ENCODE measurements at regions not wholly inside any gene's neighbourhood (a gene's known extent, or its start where the extent isn't known, plus 50 kb on each side); places are given as distances from the start of the nearest gene placed in this dataset.

DNA sequence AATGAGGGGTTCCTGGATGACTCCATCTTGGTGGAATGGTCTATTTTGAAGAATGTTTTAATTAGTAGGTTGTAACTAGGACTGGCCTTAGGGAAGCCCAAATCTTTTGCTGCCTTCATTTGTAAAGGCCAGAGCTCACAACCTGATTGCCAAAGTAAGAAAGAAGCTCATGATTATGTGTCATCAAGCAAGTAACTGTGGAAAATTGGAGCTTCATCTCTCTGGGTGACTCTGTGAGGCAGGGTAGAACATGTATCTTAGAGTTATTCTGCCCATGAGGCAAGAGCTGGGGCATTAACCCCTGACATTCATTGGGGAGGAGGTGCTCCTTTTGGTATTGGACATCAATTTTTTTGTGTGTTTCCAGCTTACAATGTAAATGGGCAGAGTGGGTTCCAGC, 273.9 kb upstream of the JAG1 start:
- no peak overlapping the region for H3K4me3 Mint-ChIP-seq
- no peaks in the 10 kb centered on the region for H3K36me3 Mint-ChIP-seq
- H3K9me3 Mint-ChIP-seq, result peaks cover 3% of the 10 kb centered on the region
- no peak for DNase-seq
- no peak overlapping the region for H3K27ac Mint-ChIP-seq
- H3K27me3 Mint-ChIP-seq, result no peaks in the 10 kb centered on the region
- CTCF ChIA-PET, result no interaction called here
- H3K4me1 Mint-ChIP-seq, result no peaks in the 10 kb centered on the region

DNA sequence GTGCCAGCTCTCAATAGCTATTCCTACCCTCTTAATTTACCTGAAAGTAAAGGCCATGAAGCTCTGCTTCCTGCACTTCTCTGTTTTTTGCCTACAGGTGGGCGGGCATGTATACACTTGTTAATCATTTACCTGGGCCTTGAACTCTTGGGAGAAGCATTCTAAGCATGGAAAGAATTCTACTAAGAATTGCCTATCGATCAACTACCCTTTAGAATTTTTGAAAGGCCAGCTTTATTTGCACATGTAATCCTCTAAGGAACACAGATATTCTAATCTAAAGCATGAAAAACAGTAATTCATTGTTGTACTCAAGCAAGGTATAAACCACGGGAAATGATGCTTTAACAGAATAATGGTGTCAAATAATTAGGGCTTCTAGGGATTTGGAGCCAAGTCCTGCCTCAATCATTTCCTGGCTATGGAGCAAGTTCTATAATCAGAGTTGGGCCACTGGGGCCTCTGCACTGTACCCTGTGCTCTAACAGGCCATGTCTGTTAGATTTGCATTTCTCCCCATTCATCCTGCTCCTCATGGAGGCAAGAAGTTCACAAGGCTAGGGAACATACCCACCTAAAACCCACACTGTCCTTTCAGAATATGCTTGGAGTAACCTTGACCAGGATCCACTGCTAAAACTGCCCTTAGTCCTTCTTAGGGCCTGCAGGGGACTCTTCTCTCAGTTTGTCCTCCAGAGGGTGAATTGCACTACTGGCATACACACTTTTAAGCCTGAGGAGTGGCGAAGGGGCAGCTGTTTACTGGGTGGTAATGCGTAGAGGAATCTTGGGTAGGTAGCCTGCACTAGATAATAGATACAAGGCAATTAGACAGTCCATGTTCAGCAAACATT, 276.4 kb upstream of the JAG1 start:
- Mint-ChIP-seq H3K36me3 (no peaks in the 10 kb centered on the region), H3K4me3 (no peak overlapping the region), H3K9me3 (peaks cover 3% of the 10 kb centered on the region), H3K27me3 (no peaks in the 10 kb centered on the region), H3K27ac (no peak overlapping the region), H3K4me1 (no peaks in the 10 kb centered on the region)
- CTCF ChIA-PET, result no interaction called here
- no peak for DNase-seq

DNA sequence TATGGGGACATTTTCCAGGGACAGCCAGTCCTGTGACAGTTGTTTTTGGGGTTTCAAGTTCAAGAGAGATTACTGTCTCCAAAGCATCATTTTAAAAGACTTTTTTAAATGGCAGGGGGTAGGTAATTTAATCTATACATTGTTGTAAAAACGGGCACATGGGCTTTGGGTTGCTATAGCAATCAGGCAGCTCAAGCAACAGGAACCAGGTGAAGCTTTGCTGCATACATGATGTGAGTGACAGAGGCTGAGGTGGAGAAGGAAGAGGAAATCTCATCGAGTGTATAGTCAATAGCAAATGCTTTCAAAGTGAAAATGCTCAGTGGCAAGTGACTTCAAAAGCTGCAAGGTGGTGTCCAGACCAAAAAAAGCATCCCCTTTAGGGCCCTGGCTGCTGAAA, 277.4 kb upstream of the JAG1 start:
- CTCF ChIA-PET, result no interaction called here
- Mint-ChIP-seq H3K9me3 (peaks cover 3% of the 10 kb centered on the region), H3K4me3 (no peak overlapping the region), H3K36me3 (no peaks in the 10 kb centered on the region), H3K27me3 (no peaks in the 10 kb centered on the region), H3K4me1 (no peaks in the 10 kb centered on the region), H3K27ac (no peak overlapping the region)
- DNase-seq, result no peak

DNA sequence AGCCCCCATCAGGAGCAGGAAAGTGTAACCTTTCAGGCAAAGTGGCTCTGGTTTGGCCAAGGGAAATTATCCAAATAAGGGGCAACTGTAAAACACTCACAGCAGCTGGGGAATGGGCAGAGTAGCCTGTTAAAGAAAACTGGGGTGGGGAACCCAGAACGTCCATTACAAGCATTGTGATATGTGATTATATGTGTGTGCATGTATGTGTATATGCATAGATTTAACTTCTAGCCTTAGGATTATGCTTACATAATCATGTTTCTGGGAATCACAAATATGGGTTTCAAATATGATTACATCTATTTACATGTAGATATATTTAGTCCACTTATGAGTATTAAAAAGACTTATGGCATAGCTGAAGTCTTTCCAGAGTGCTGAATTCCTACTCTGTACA, 278.1 kb upstream of the JAG1 start:
- no peak for DNase-seq
- H3K27ac Mint-ChIP-seq, result no peak overlapping the region
- CTCF ChIA-PET, result no interaction called here
- H3K36me3 Mint-ChIP-seq, result no peaks in the 10 kb centered on the region
- H3K4me1 Mint-ChIP-seq, result no peaks in the 10 kb centered on the region
- H3K27me3 Mint-ChIP-seq, result no peaks in the 10 kb centered on the region
- H3K4me3 Mint-ChIP-seq, result no peak overlapping the region
- H3K9me3 Mint-ChIP-seq, result peaks cover 3% of the 10 kb centered on the region

DNA sequence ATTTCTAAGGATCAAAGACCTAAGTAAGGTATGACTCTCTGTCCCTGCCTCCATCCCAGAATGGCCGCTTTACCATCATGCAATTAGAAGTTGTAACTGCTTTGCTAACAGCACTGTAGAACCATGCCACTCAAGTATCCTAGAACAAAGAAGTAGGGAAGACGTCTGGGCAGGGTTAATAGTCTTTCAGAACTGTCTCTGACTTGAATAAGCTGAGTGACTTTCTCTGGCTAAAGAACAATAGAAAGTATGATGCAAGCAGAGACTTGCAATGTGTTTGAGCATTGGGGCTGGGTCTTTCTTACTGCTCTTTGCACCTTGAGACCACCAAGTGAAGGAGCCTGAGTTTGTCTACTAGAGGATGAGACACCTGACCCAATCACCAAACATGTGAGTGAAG, 279.6 kb upstream of the JAG1 start:
- Mint-ChIP-seq H3K27me3 (no peaks in the 10 kb centered on the region), H3K36me3 (no peaks in the 10 kb centered on the region), H3K9me3 (peaks cover 3% of the 10 kb centered on the region), H3K4me3 (no peak overlapping the region), H3K27ac (no peak overlapping the region), H3K4me1 (no peaks in the 10 kb centered on the region)
- CTCF ChIA-PET, result no interaction called here
- no peak for DNase-seq

DNA sequence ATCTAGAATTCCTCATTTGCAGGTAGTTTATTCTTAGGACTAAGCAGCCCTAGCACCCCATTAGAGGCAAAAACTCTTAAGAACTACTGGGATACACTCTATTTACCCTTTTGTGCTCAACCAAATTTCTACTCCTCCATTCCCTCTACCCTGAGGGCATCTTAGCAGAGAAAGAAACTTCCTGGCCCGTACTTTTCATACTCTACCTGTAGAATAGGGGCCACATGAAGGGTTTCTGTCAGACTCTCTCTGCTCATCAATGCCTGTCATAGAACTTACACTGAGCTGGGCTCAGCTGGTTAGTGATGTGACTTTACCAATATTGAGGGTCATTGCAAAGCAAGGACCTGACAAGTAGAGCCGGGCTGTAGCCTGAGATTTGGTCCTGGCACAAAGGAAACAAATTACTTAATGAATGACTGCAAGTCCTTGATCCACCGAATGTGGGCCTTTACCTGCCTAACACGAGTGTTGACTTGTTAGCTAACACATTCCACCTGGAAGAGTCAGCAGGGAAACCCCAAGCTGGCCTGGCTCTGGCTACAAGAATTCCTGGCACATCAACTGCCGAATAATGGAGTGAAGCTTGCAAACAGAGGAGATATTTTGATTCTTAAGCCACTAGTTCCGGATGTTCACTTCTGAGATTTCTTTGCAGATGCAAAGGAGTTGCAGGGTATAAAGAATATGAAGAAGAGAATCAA, 280.5 kb upstream of the JAG1 start:
- Mint-ChIP-seq H3K27me3 (no peaks in the 10 kb centered on the region), H3K9me3 (peaks cover 2% of the 10 kb centered on the region), H3K4me1 (no peaks in the 10 kb centered on the region), H3K36me3 (no peaks in the 10 kb centered on the region), H3K4me3 (no peak overlapping the region), H3K27ac (no peak overlapping the region)
- CTCF ChIA-PET, result no interaction called here
- DNase-seq, result no peak

DNA sequence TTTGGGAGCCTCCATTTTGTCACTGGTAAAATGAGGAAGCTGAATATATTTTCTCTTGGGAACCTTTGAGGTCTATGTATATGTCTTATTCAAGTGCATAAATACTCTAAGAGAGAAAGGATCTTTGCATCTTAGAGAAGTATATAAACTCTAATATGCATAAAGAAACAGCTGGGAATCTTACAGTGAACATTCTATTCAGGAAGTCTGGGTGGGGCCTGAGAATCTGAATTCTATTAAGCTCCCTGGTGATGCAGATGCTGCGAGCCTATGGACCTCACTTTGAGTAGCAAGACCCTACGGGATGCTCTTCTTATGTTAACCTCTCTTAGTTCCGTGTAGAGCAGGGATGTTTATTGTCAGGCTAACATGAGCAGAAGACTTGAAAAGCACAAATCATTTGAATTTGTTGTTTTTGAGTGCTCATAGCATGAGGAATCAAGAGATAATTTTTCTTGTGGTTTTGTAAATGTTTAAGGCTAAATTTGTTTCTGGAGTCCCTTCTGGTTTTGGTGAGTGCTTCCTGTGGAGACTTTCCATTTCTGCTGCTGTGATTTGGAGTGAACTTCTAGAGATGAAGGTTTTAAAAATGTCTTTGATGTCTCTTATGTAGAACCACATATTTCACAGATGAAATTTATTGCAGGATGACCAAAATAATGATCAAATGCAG, 281.2 kb upstream of the JAG1 start:
- Mint-ChIP-seq H3K4me3 (no peak overlapping the region), H3K36me3 (no peaks in the 10 kb centered on the region), H3K27me3 (no peaks in the 10 kb centered on the region), H3K27ac (no peak overlapping the region), H3K9me3 (no peaks in the 10 kb centered on the region), H3K4me1 (no peaks in the 10 kb centered on the region)
- DNase-seq, result no peak
- CTCF ChIA-PET, result no interaction called here

DNA sequence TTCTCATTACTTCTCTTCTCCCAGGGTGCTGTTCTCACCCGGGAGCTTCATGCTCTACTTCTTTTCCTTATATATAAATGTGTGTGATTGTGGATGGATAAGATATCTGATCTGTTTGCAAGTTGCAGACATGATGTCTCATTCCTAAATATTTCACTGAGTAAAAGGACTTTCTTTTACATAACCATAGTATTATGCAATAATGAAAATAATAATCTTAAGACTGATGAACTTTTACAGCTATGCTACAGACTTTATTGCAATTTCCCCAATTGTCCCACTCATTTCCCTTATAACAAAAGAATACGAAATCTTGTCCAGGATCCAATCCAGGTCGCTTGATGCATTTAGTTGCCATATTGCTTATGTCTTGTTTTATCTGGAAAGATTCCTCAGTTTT, 284.5 kb upstream of the JAG1 start:
- Mint-ChIP-seq H3K4me3 (no peak overlapping the region), H3K9me3 (no peaks in the 10 kb centered on the region), H3K27ac (no peak overlapping the region), H3K4me1 (no peaks in the 10 kb centered on the region), H3K27me3 (no peaks in the 10 kb centered on the region), H3K36me3 (no peaks in the 10 kb centered on the region)
- CTCF ChIA-PET, result no interaction called here
- DNase-seq, result no peak

DNA sequence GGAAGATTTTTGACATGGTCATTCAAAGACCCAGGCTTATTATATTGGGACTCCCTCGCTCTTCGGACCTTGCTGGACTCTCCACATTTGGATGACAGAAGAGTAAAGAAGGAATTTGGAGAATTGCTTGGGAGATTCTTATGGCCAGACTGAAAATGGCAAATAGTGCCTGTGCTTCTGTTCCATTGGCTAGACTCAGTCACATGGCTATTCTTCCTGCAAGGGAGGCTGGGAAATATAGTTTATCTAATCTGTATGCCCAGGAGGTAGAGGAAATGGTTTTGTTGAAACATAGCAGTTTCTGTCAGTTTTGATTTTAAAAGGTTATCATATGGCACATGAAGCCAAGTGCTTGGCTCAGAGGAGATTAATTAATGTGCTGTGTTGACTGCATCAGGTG, 286.6 kb upstream of the JAG1 start:
- Mint-ChIP-seq H3K4me1 (no peaks in the 10 kb centered on the region), H3K27me3 (no peaks in the 10 kb centered on the region), H3K36me3 (no peaks in the 10 kb centered on the region), H3K4me3 (no peak overlapping the region), H3K9me3 (no peaks in the 10 kb centered on the region), H3K27ac (no peak overlapping the region)
- no peak for DNase-seq
- CTCF ChIA-PET, result interaction anchor here (1.1 kb wide), 1 partner anchor 244 kb away, joined by 3 read pairs; no protein-coding TSS in a partner anchor

DNA sequence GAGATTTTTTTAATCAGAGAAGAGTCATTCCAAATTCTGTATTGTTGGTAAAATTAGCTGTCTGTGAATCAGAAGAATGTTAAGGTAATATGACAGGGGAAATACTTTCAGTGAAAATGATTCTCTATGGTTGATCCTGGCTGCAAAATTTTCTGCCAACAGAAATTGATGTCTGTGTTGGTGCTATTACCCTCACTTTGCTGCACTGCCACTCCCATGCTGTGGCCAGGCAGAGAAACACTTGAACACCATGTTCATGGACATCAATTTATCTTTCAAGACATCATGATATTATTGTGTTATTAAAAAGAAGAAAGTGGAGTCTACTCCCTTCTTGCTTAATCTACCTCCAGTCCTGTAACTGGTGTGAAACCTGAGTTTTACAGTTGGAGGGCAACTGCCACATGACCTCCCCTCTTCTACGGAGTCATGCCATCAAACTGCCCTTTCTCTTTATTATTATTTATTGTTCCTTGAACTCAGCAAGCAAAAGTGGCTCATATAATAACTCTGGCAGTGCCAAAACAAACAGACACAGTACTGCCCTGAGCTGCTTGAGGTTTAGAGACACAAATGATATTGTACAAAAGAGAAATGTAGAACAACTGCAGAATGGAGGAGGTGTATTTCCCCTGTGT, 288.0 kb upstream of the JAG1 start:
- DNase-seq, result no peak
- H3K9me3 Mint-ChIP-seq, result no peaks in the 10 kb centered on the region
- no peaks in the 10 kb centered on the region for H3K36me3 Mint-ChIP-seq
- no peak overlapping the region for H3K27ac Mint-ChIP-seq
- H3K4me1 Mint-ChIP-seq, result no peaks in the 10 kb centered on the region
- H3K27me3 Mint-ChIP-seq, result no peaks in the 10 kb centered on the region
- no peak overlapping the region for H3K4me3 Mint-ChIP-seq
- CTCF ChIA-PET, result no interaction called here

DNA sequence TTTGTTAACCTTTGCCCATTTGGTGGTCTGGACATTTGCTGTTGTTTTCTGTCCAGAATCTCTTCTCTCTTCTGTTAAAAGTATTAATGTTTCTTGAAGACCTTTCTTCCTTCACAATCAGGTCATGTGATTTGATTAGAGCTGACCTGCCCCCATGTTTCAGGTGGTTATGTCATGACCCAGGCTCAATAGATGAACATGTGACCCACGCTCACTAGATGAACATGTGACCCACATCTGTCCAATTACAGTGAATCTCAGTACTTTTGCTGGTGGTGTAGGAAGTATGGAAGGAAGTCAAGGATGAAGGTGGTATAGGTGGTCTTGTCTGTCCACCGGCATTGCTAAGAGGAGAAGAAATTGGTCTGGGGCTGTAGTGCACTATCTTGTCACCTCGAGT, 289.1 kb upstream of the JAG1 start:
- no peaks in the 10 kb centered on the region for H3K27me3 Mint-ChIP-seq

DNA sequence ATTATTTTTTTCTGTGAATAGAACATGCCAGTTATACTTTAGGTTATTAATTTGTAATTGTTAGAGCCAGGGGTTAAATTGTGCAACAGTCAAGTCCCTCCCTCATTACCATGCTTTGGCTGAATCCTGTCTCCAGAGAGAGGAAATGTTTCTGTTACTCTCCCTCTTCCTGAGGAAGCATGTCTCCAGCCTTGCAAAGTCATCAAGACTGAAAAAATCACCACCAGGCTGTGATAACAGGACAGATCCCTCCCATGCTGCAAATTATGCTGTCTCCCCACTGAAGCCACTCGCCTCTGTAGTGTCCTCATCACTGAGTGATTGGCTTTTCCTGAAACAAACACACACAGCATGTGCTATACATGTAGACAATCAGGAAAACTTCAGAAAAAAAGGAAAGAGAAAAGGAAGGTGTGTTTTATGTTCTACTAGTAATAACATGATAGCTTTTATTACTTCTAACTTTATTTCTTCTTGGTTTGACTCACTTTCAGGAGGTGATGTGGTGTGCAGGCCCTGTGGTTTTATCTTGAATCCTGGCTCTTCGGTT, 290.0 kb upstream of the JAG1 start:
- no peak overlapping the region for H3K4me3 Mint-ChIP-seq
- CTCF ChIA-PET, result no interaction called here
- H3K27ac Mint-ChIP-seq, result no peak overlapping the region
- no peaks in the 10 kb centered on the region for H3K36me3 Mint-ChIP-seq
- no peaks in the 10 kb centered on the region for H3K27me3 Mint-ChIP-seq
- no peak for DNase-seq
- H3K4me1 Mint-ChIP-seq, result no peaks in the 10 kb centered on the region
- H3K9me3 Mint-ChIP-seq, result no peaks in the 10 kb centered on the region

More for the DNA sequence above, 289.1 kb upstream of the JAG1 start:
- H3K9me3 Mint-ChIP-seq, result no peaks in the 10 kb centered on the region
- DNase-seq, result no peak
- CTCF ChIA-PET, result no interaction called here
- no peaks in the 10 kb centered on the region for H3K36me3 Mint-ChIP-seq
- H3K4me1 Mint-ChIP-seq, result no peaks in the 10 kb centered on the region
- no peak overlapping the region for H3K4me3 Mint-ChIP-seq
- no peak overlapping the region for H3K27ac Mint-ChIP-seq

DNA sequence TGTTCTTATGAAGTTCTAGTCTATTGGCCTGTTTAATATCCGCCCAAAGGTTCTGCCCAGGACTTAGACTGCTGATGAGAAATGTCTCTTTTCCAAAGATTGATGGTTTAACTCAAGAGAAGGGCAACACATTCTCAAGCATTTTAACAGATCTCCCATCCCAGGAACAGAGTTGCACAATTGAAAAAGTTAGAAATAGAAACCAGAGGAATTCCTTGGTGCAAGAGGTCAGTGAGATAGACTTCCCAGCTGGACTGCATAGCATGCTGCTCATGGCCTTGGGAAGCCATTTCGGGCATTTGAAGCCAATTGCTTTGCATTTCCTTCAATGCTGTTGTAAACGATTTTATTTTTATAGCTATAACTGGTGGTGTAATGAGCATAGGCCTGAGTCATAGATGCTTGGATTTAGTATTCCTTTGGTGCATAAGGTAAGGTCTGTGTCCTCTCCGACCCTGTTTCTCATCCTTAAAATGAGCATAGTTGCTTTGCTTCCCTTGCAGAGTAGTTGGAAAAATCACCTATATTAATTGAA, 292.2 kb upstream of the JAG1 start:
- no peaks in the 10 kb centered on the region for H3K36me3 Mint-ChIP-seq
- no peak overlapping the region for H3K27ac Mint-ChIP-seq
- no peak overlapping the region for H3K4me3 Mint-ChIP-seq
- CTCF ChIA-PET, result no interaction called here
- H3K9me3 Mint-ChIP-seq, result peaks cover 2% of the 10 kb centered on the region
- H3K27me3 Mint-ChIP-seq, result no peaks in the 10 kb centered on the region
- no peak for DNase-seq
- H3K4me1 Mint-ChIP-seq, result no peaks in the 10 kb centered on the region

DNA sequence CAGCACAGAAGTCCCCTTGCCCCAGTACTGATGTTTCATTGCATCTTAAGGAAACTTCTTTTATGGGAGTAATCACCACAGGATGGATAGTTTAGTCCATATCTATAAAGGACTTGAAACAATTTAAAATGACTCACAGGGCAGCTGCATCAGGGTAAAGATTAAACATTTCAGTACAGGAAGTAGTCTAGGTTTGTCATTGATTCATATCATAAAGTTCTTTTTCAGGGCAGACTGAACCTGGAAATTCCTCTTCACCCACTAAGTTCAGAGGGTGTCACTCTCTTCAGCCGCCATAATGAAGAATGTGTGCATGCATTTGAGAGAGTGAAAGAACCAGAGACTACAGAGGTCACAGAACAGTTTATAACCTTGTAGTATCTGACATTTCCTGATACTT, 296.3 kb upstream of the JAG1 start:
- Mint-ChIP-seq H3K4me1 (no peaks in the 10 kb centered on the region), H3K27me3 (no peaks in the 10 kb centered on the region), H3K4me3 (no peak overlapping the region), H3K27ac (no peak overlapping the region), H3K9me3 (peaks cover 2% of the 10 kb centered on the region), H3K36me3 (no peaks in the 10 kb centered on the region)
- no peak for DNase-seq
- CTCF ChIA-PET, result no interaction called here
